ENCODE measurements at regions not wholly inside any gene's neighbourhood (a gene's known extent, or its start where the extent isn't known, plus 50 kb on each side); places are given as distances from the start of the nearest gene placed in this dataset.

- DNase-seq (ENCODE audit: low spot score) = no peak
- H3K27ac ChIP-seq = no peak overlapping the region
Observed at GRCh38 chr20:55151171-55151570, 675.8 kb downstream of the DOK5 start.

GRCh38 chr20:55143601-55144000 lies 668.2 kb downstream of the DOK5 start:
- Histone ChIP-seq H3K36me3 (no peaks in the 10 kb centered on the region), H3K4me3 (no peak overlapping the region), H3K4me1 (ENCODE audit: control insufficient read depth in 1 of 2, low read depth in 2 of 2) (no peaks in the 10 kb centered on the region), H3K27me3 (replicated peaks; ENCODE audit: insufficient read depth) (no peaks in the 10 kb centered on the region), H3K9me3 (no peaks in the 10 kb centered on the region), H3K27ac (no peak overlapping the region)
- no peak for TF ChIP-seq CTCF (IDR thresholded peaks at IDR 0.05)
- DNase-seq (ENCODE audit: low spot score) (no peak), ATAC-seq (ENCODE audit: insufficient number of reproducible peaks, low FRiP score, low read depth) (no peak)

More at GRCh38 chr20:55151171-55151570, 675.8 kb downstream of the DOK5 start:
- H3K4me1 ChIP-seq (ENCODE audit: control insufficient read depth in 1 of 2, low read depth in 2 of 2) = no peaks in the 10 kb centered on the region
- no peak for ATAC-seq (ENCODE audit: insufficient number of reproducible peaks, low FRiP score, low read depth)
- H3K36me3 ChIP-seq = no peaks in the 10 kb centered on the region
- H3K27me3 ChIP-seq (replicated peaks; ENCODE audit: insufficient read depth) = no peaks in the 10 kb centered on the region
- H3K9me3 ChIP-seq = no peaks in the 10 kb centered on the region
- no peak for TF ChIP-seq CTCF (IDR thresholded peaks at IDR 0.05)
- no peak overlapping the region for H3K4me3 ChIP-seq

GRCh38 chr20:55142932-55143331 lies 667.5 kb downstream of the DOK5 start:
- ATAC-seq (ENCODE audit: insufficient number of reproducible peaks, low FRiP score, low read depth) = no peak
- H3K36me3 ChIP-seq = no peaks in the 10 kb centered on the region
- no peak for DNase-seq (ENCODE audit: low spot score)
- no peaks in the 10 kb centered on the region for H3K27me3 ChIP-seq (replicated peaks; ENCODE audit: insufficient read depth)
- no peaks in the 10 kb centered on the region for H3K4me1 ChIP-seq (ENCODE audit: control insufficient read depth in 1 of 2, low read depth in 2 of 2)
- no peak overlapping the region for H3K4me3 ChIP-seq
- H3K9me3 ChIP-seq = no peaks in the 10 kb centered on the region
- H3K27ac ChIP-seq = no peak overlapping the region
- no peak for TF ChIP-seq CTCF (IDR thresholded peaks at IDR 0.05)

- H3K27ac ChIP-seq = no peak overlapping the region
- H3K4me3 ChIP-seq = no peak overlapping the region
- TF ChIP-seq CTCF (IDR thresholded peaks at IDR 0.05) = no peak
- DNase-seq (ENCODE audit: low spot score) = no peak
- H3K27me3 ChIP-seq (replicated peaks; ENCODE audit: insufficient read depth) = no peaks in the 10 kb centered on the region
- no peaks in the 10 kb centered on the region for H3K4me1 ChIP-seq (ENCODE audit: control insufficient read depth in 1 of 2, low read depth in 2 of 2)
- no peaks in the 10 kb centered on the region for H3K36me3 ChIP-seq
- no peaks in the 10 kb centered on the region for H3K9me3 ChIP-seq
- no peak for ATAC-seq (ENCODE audit: insufficient number of reproducible peaks, low FRiP score, low read depth)
Observed at GRCh38 chr20:55140631-55141030, 665.2 kb downstream of the DOK5 start.

GRCh38 chr20:55139173-55139765 lies 663.9 kb downstream of the DOK5 start:
- Histone ChIP-seq H3K4me3 (no peak overlapping the region), H3K27me3 (replicated peaks; ENCODE audit: insufficient read depth) (no peaks in the 10 kb centered on the region), H3K4me1 (ENCODE audit: control insufficient read depth in 1 of 2, low read depth in 2 of 2) (no peaks in the 10 kb centered on the region), H3K27ac (no peak overlapping the region), H3K9me3 (no peaks in the 10 kb centered on the region), H3K36me3 (no peaks in the 10 kb centered on the region)
- ATAC-seq (ENCODE audit: insufficient number of reproducible peaks, low FRiP score, low read depth) (no peak), DNase-seq (ENCODE audit: low spot score) (no peak)
- TF ChIP-seq CTCF (IDR thresholded peaks at IDR 0.05) = no peak
